ENCODE measurements at regions not wholly inside any gene's neighbourhood (a gene's known extent, or its start where the extent isn't known, plus 50 kb on each side); places are given as distances from the start of the nearest gene placed in this dataset.
"Not testable (repeated sequence)": the region's sequence is repeated elsewhere in the genome, so short reads cannot be mapped to it uniquely, and the experiment has no call there.

DNA sequence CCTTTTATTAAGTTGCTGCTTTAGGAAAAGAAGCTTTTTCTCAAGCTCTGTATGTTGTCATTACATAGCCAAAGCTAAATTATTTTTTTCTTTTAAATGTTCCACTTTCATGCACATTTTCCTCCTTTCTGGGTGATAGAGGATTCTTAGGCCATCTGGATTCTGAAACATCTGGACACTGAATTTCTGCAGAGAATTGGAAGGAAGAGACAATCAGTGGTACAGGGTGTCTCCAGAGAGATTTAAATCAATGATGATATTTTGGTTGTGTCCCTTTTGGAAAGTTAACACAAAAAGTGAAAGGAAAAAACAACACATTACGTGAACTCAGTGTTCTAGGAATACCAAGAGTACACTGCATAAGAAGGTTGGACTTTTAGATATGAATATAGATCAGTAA is 211.4 kb upstream of the PKN2 start:
- no peak for DNase-seq (ENCODE audit: low spot score)

DNA sequence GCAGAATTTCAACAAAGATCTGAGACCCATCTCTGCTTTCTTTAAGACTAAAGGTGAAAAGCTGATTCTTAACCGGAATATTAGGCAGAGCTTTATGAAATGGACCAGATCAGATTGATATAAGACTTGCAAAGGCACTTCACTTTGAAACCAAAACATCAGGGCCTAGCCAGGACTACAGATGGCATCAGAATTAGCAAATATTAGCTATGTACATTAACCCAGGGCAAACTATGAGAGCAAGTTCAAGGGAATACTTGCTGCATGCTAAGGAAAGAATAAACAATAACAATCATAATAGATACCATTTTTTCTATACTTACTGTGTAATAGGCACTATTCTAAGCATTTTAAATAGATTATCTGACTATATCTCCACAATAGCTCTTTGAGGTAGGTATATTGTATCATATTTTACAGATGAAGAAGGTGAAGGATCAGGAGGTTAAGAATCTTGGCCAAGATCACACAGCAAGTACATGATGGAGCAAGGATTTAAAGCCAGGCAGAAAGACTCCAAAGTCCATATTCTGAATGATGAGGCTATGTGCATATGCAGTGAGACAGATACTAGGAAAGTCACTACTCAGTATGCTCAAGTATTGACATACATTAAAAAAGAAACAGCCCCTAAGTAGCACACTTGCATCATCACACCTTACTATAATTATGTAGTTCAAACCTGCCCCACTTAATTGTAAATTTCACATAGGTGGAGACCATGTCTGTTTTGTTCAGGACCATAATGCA is 209.3 kb upstream of the PKN2 start:
- no peak for DNase-seq (ENCODE audit: low spot score)

DNA sequence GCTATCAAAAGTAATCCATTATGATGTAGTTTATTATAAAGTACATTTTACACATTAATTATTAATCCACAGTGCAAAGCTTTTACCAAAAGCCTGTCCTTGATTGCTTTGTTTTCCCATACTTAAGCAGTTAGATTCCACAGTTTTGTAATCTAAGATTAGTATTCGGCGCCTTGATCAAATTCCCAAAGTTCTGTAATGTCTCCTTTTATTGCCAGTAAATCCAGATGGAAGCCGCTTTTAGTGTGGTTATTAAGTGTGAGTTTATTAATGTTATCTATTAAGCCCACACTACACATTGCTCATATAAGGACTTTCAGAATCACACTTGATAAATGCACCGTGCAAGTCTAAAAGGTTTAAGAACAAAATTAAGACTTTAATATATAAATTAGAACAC is 199.2 kb upstream of the PKN2 start:
- DNase-seq (ENCODE audit: low spot score) = no peak

DNA sequence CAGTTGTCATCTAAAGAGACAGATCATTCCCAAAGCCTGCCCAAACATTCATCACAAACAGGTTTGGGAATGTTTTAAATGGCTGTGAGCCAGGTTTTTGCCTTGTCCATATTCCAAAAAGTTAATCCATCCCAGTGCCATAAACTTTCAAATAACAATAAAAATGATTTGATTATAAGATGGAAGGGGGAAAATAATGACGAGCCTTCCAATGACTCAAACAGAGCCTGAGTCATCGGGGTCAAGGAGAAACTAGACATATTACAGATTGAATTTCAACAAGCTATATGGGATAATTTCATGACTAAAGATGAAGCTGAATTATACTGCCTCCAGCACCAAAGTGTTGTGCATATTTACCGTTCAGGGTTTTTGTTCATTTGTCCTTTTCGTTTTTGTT is 195.8 kb upstream of the PKN2 start:
- peak; percentile 1 for DNase-seq (ENCODE audit: low spot score)

DNA sequence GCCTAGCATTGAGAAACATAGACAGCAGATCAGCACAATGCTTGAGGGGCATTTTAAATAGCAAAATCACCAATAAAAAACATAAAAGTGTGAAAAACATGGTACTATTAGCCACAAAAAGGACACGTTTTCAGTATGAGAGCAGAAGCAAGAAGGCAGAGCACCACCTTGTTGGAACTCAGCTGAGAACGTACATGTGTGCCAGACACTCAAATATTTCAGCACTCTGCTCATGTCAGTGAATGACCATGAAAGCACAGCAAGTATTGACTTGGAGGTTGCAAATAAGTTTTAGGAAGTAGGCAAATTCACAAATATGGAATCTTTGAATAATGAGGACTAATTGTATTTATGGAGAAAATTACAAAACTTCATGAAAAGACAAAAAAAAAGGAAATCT is 193.4 kb upstream of the PKN2 start:
- no peak for DNase-seq (ENCODE audit: low spot score)

DNA sequence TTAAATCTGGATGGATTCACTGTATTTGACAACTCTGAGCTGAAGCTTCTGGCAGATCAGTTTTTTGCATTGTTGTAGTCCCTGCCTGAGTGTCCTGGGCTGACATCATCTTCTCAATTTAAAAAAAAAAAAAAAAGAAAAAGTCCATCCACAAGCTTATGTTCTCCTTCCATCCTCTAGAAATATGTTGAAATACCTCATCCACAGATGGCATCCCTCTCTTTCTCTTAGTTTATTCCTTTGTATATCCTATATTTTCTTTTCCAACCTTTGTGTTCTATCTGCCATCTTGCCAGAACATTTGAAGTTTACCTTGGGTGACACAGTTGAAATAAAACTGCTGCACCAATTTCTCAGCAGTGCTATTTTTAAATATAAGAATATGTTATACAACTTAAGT is 184.4 kb upstream of the PKN2 start:
- DNase-seq (ENCODE audit: low spot score) = no peak

DNA sequence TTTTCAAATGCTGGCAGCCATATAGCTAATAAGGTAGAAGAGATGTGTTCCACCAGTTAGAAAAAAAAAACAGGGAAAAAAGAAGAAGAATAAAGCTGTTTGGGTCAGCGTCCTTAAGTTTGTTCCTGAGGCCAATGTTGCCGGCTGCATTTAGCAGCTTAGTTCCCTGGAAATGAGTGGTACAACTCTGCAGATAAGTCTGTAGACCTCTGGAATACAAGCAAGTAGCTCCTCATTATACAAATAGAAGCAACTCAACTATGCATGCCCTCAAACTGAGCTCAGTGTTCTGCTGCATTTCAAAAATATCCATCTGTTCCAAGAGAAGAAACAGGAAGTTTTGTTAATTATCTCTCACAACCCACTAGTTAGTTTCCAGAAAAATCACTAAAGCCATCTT is 181.2 kb upstream of the PKN2 start:
- DNase-seq (ENCODE audit: low spot score) = no peak

DNA sequence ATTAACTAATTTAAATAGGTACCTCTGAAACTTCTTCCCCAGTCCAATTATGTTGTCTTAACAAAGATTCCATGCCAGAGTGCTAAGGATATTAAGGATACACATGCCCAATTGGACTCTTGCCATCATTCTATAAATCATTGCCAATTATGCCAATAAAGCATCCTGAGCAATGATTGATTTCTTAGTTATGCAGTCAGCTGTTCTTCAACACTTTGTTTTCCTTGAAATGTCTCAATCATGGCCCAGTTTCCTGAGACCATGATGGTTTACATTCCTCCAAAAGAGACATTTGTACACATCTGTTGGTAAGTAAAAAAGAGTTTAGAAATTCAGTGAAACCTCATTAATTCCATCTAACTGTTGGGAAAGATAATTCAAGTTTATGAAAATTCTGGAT is 180.4 kb upstream of the PKN2 start:
- no peak for DNase-seq (ENCODE audit: low spot score)

DNA sequence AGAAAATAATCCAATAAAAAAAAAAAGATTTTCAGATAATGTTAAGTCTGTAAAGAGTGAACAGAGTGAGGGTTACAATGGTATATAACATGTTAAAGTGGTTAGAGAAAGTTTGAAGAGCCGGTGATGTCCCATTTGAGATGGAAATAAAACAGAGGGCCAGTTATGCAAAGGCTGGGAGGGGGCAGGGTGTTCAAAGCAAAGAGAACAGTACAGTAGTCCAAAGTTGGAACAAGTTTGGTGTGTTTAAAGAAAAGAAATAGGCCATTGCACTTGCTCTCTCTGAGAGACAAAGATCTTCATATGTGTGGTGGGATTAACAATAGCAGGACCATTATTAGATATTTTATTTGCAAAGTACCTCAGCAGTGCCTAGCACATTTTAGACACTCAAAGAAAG is 179.5 kb upstream of the PKN2 start:
- no peak for DNase-seq (ENCODE audit: low spot score)

DNA sequence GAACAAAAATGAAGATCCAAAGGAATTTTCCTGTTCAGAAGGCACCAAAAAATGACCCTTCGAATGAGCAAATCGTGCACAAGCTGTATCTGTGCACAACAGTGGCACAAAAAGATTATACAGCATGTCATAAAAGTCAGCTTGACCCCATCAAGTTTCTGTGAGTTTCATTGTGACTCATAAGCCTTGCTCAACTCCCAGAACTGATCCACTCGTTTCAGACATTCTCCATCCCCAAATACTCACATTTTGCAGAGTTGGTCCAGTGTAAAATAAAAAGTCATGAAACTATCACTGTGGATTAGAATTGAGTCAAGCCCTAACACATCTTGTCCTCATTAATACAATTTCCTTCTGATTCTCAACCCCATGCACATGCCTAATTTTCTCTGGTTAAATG is 174.7 kb upstream of the PKN2 start:
- no peak for DNase-seq (ENCODE audit: low spot score)

DNA sequence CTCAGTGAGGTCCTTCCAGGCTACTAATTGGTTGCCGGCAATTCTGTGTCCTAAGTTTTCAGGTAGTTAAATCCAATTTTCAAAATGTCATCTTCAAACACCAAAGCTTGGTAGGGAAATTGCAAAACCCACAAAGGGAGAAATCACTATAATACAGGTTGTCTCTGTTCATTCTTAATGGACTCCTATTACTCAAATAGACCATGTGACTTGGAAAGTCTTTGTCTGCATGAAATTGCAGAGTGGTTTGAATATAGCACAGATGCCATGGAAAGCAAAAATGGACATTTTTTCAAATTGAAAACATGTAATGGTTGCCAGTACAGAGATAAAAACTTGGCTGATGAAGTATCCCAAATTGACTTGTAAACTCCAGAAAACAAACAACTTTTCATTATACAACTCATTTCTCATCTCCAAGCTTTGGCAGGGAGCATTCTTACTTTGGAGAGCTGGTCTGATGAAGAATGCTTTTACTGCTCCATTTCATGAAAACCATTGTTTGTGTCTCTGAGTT is 169.5 kb upstream of the PKN2 start:
- DNase-seq (ENCODE audit: low spot score) = no peak

DNA sequence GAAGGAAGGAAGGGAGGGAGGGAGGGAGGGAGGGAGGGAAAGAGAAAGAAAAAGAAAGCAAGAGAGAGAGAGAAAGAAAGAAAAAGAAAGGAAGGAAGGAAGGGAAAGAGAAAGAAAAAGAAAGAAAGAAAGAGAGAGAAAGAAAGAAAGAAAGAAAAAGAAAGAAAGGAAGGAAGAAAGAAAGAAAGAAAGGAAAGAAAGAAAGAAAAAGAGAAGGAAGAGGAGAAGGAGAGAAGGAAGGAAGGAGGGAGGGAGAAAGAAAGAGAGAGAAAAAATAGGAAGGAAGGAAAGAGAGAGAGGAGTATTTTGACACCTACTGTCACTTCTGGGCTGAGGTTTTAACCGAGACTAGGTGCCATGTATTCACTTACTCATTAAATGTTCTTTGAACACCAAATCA is 166.6 kb upstream of the PKN2 start:
- not testable (repeated sequence) for DNase-seq (ENCODE audit: low spot score)

DNA sequence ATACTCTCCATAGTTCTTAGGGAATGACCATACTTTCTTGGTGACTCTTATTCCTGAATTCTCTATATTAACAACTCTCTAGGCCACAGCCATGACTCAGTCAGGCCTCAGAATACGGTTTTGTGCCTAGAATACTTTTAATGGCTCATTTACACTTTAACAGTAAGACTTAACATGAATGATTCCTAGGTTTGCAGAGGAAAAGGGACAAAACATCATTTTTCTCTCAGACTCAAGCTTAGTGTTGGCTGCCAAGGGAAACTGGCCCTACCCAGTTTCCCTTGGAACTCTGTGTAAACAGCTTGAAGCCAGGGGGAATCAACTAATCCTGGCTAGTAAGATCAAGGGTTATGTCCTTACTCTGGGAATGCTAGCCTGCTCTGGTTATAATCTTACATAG is 164.9 kb upstream of the PKN2 start:
- DNase-seq (ENCODE audit: low spot score) = no peak

DNA sequence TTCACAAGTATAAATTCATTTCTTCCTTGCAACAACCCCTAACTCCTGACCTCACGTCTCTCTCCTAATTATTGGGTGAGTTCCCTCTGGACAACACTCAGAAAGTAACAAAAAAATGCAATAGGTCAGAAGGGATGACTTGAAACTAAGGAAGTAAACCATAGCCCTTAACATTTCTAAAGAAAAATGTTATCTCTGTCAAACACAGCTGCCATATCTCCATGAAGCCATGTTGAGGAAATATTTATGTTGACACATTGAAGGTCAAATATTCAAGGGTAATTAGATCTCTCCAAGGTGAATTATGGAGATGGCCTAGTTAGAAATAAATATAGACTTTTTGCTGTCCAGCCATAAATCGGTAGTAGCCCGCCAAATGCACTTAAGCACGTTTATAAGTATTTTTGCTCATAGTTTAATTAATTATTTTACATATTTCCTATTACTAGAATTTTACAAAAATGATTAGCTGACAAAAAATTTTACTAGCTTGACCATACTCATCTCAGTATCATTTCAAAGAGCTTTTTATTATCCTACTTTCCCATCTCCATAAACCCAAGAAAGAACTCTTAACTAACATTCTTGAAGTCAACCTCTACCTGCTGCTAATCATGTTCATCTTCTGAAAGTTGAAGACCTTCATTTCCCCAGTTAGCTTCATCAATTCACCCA is 160.1 kb upstream of the PKN2 start:
- no peak for DNase-seq (ENCODE audit: low spot score)

DNA sequence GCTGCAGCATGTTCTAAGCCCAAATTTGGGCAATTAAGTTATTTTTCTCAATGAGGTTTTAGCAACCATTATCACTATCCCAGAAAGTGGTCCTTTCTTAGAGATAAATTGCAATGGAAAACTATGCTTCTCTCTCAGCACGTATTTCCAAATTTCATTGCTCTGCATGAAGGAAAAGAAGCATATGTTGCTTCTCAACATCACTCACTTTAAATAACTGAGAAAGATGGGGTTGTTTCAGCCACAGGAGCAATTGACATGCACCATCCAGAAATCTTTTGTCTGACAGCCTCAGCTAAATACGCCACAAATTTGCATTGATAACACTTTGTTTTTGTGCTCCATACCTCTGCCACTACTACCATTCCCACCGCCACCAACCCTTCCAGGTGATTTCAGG is 157.6 kb upstream of the PKN2 start:
- DNase-seq (ENCODE audit: low spot score) = no peak

DNA sequence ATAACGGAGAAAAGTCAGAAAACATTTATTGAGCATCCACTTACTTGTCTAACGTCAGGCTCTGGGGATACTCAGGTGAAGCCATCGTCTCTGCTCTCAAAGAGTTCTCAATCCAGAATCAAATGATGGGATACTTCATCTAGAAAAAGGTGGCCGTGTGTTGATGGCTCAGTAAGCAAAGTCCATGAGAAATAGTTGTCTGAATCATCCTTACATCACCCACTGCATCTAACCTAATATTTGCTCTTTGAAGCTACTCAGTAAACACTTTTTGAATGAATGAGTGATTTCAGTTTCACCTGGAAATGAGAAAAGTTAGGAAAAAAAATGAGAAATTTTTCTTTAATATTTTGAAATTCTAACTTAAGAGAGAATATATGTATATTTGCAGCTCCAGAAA is 155.3 kb upstream of the PKN2 start:
- DNase-seq (ENCODE audit: low spot score) = no peak

DNA sequence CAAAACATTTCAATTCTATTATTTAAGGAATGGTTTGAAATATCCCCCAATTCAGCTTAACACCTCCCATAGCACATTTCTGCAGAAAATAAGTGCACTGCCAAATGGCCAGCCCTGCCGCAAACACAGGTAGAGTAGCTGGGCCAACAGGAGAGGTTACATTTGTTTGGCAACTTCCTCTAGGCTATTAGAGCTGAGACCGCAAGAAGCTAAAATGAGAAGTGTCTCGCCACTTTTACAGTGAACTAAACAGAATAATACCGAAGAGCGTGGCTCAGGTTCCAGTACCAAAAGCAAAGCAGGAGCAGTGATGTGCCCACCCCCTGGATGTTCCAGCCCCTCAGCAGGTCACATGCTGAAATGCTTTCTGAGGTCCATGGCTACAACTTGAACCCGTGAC is 154.5 kb upstream of the PKN2 start:
- DNase-seq (ENCODE audit: low spot score) = no peak

DNA sequence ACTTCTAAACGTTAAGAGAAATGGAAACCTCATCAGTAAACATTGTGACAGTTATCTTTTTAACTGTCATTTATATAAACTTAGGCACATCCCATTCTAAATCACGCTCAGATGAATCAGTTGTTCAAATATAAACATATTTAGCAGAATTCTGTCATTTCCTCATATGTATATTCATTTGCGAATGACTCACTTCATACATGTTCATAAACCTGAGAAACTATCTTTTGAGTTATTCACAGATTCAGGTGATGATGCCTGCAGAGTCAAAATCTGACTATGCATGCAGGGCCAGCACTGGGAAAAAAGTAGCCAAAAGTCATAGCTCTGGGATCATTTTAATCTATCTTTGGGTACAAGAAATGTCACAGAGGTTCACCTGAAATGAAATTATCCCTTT is 153.8 kb upstream of the PKN2 start:
- no peak for DNase-seq (ENCODE audit: low spot score)

DNA sequence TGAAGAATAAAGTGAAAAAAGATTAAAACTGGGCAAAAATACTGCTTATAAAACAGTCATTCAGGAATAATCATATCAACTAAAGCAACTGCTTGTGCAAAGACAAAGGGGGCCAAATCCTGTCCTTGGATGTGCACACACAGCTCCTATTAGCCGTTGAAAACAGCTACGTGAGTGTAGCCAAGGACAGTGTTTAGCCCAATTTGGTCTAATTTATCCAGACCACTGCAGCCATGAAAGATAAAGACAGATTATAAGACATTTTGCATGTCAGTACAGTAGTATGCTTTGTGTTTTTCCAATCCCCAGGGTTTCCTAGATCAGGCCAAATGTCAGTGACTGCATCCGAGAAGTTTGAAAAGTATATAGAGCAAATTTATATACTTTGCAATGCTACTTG is 146.3 kb upstream of the PKN2 start:
- no peak for DNase-seq (ENCODE audit: low spot score)

DNA sequence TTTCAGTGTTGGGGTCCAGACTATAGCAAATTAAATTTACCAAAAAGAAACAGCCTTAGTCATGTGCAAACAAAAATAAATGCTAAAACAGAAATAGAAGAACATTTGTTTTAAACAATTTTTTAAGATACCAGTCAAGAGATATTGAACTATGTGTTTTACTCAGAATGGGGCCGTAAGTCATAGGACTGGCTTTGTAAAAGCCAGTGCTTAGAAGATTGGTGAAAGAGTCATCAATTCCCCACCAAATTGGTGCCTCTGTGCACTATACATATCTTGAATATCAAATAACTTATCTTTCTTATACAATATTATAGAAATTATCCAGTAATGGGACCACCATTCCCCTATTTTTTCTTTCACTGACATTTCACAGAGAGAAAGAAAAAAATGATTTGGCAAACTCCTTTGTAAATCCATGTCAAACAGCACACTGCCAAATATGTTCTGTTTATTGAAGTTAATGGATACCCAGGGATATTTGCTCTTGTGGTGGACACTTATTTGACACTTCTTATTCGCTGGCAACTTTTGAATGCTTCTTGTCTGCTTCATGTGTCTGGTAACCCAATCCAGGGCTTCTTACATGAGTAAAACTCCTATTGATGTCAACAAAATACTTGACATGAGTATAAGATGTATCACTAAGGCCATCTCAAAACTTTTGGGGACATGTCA is 145.7 kb upstream of the PKN2 start:
- no peak for DNase-seq (ENCODE audit: low spot score)

DNA sequence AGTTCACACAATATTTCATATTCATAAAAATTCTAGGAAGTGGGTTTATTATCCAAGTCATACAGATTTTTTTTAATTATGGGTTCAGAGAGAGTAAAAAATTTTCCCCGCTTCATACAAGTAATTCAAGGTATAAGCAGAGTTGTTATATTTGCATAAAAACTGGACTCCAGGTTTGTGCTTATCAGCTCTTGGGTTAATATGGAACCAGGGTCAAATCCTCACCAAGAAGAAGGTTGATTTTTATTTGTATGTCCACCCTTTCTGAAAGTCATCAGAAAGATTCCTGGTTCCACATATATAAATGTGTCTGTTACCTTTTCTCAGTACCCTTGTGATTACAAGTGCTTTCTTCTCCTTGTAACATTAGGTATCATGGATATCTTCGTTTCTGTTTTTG is 143.8 kb upstream of the PKN2 start:
- no peak for DNase-seq (ENCODE audit: low spot score)

DNA sequence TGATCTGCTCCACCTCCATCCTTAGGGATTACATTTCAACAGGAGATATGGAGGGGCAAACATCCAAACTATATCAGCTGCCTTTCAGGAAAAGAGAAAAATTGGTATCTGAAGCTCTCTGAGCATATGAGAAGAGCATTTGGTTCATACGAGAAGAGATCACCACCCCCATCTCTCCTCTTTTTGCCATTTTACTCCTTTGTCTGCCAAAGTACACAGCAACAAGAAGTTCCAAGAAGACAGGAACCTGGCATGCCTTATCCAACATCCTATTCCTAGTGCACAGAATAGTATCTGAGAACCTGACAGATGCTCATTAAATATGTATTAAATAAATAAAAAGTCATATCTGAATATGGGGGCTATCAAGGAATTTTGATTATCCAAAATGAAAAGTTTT is 142.5 kb upstream of the PKN2 start:
- no peak for DNase-seq (ENCODE audit: low spot score)

DNA sequence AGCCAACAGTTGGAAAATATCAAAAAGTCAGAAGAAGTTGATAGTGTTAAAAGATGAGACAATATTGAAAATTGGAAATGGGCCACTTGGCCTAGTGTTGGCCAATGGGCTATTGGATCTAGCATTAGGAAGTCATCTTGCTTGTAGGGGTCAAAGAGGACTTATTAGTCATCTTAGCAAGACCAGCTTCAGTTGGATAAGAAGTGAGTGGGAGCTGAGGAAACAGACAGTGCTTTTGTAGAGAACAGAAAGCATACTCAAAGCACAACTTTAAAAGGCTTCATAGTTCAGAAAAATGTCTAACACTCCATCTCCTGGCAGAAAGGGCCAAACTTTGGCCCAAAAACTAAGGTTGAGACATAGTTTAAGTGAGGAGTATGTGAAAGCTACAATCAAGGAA is 139.9 kb upstream of the PKN2 start:
- no peak for DNase-seq (ENCODE audit: low spot score)
